Inflammatory macrophage treated with lipopolysaccharide for 4 hours (primary cell): ENCODE measurements at regions not wholly inside any gene's neighbourhood (a gene's known extent, or its start where the extent isn't known, plus 50 kb on each side); places are given as distances from the start of the nearest gene placed in this dataset.
"Not testable (repeated sequence)": the region's sequence is repeated elsewhere in the genome, so short reads cannot be mapped to it uniquely, and the experiment has no call there.

Experiments used
- DNase-seq: peaks from one replicate; pipeline ENCODE4 v3.0.0-alpha.2; 2020

DNA sequence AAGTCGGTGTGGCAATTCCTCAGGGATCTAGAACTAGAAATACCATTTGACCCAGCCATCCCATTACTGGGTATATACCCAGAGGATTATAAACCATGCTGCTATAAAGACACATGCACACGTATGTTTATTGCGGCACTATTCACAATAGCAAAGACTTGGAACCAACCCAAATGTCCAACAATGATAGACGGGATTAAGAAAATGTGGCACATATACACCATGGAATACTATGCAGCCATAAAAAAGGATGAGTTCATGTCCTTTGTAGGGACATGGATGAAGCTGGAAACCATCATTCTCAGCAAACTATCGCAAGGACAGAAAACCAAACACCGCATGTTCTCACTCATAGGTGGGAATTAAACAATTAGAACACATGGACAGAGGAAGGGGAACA lies 80.6 kb upstream of the ST3GAL5 start:
- DNase-seq: not testable (repeated sequence)

DNA sequence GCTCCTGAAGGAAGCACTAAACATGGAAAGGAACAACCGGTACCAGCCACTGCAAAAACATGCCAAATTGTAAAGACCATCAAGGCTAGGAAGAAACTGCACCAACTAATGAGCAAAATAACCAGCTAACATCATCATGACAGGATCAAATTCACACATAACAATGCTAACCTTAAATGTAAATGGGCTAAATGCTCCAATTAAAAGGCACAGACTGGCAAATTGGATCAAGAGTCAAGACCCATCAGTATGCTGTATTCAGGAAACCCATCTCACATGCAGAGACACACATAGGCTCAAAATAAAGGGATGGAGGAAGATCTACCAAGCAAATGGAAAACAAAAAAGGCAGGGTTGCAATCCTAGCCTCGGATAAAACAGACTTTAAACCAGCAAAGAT lies 77.0 kb upstream of the ST3GAL5 start:
- DNase-seq: not testable (repeated sequence)

DNA sequence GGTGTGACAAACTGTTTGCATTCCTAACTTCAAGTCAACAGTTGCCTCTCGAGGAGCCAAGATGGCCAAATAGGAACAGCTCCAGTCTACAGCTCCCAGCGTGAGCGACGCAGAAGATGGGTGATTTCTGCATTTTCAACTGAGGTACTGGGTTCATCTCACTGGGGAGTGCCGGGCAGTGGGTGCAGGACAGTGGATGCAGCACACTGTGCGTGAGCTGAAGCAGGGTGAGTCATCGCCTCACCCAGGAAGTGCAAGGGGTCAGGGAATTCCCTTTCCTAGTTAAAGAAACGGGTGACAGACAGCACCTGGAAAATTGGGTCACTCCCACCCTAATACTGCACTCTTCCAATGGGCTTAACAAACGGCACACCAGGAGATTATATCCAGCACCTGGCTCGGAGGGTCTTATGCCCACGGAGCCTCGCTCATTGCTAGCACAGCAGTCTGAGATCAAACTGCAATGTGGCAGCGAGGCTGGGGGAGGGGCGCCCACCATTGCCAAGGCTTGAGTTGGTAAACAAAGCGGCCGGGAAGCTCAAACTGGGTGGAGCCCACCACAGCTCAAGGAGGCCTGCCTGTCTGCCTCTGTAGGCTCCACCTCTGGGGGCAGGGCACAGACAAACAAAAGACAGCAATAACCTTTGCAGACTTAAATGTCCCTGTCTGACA lies 75.1 kb upstream of the ST3GAL5 start:
- peak; percentile 71 for DNase-seq

DNA sequence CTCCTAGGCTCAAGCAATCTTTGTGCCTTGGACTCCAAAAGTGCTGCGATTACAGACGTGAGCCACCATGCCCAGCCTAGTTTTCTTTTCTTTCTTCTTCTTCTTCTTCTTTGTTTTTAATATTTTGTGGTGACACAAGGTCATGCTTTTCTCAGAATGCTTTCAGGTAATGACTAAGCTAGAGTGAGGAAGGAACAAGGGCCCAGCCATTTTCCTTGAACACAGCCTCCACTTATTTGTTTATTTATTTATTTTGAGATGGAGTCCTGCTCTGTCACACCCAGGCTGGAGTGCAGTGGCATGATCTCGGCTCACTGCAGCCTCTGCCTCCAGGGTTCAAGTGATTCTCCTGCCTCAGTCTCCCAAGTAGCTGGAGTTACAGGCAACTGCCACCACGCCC lies 74.3 kb upstream of the ST3GAL5 start:
- DNase-seq: no peak

DNA sequence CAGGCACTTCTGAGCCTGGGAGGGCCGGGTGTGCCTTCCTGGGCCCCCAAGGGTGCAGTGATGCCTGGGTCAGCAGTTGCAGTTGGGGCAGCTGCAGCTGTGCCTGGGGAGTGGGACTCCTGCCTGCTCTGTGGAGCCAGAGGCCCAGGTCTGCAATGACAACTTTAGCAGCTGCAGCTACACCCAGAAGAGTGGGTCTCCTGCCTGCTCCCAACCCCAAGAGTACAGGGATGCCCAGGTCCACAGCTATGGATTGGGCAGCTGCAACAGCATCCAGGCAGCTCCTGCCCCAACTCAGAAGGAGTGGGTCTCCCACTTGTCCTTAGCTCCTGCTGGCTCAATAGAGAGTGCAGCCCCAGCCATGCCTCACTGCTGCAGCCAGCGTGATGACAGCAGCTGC lies 73.0 kb upstream of the ST3GAL5 start:
- DNase-seq: no peak

DNA sequence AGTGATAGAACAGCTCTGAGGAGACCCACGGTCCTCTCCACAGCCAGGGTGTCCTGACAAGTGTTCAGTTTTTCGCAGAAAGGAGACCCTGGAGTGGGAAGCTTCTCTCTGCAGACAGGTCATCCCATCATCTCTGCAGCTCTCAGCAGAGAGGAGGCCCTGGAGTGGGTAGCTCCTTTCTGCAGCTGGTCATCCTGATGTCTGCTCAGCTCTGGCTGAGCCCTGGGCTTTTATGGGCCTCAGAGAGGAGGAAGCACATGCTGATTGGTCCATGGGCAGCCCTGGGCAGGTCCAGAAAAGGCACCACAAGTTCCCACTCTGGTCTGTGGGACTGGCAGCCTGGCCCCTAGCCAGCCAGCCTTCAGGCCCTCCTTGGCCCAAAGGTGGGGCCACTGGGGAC lies 72.3 kb upstream of the ST3GAL5 start:
- DNase-seq: no peak

DNA sequence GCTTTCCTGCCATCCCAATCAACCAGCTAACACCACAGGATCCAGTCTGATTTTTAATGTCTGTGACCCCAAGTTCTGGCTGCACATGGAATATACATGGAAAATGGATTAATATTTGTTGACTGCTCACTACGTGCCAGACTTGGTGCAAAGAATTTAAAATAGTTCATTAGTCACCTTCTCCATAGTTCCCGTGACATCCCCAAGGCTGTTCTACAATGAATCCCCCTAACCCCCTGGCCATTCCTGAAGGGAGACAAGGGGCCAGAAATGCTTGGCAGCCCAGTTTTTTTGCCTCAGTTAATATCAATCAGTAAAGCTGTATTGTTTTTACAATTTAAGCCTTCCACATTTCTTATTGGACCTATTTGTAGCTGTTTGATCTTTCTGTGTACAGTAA lies 71.0 kb upstream of the ST3GAL5 start:
- no peak for DNase-seq

DNA sequence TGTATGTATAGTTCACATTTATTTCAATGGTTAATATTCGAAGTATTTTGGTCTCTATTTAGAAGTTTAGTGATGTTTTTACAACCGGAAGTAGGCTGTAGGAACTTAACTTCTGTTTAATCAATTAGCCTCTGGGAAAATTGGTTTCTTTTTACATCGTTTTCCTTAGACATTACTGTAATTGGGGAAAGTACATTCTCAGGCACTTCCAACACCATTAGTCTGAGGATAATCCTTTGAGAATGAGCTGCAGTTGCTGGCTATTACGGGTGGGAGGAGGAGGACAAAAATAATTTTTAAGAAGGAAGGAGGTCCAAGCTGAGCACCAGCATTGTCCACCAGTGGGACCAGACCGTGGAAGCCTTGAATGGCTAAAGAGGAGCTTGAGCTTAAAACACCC lies 70.4 kb upstream of the ST3GAL5 start:
- DNase-seq: no peak

DNA sequence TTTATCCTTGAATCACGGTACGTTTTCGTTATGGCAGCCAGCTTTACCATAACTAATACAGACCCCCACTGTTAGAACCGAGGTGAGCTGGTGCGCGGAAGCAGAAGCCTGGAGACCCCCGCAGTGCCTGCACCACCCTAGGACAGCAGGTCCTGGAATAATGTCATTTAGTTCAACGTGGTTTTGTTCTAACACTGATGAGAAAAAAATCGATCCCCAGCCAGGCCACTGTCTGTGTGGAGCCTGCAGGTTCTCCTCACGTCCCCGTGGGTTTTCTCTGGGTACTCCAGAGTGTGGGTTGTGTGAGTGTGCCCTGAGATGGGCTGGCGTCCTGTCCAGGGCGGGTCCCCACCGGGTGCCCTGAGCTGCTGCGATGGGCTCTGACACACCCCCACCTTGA lies 69.9 kb upstream of the ST3GAL5 start:
- no peak for DNase-seq

DNA sequence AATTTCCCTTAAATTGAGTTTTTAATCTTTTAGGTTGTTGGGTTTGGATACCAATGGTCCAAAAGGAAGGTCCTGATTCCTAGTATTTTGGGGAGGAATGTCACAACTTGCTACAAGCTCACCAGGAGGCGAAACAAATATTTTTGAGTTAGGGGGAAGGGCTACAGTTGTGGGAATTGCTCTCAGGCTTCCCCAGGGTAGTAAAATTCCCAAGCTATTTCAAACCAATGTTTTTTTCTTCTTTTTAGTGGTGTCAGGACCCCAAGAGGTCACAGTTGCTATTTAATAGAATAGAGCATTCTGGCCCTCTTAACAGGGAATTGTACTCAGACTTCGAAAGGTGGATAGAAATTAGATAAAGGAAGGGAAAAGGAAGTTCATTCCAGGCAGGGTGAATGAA lies 68.5 kb upstream of the ST3GAL5 start:
- DNase-seq: no peak

DNA sequence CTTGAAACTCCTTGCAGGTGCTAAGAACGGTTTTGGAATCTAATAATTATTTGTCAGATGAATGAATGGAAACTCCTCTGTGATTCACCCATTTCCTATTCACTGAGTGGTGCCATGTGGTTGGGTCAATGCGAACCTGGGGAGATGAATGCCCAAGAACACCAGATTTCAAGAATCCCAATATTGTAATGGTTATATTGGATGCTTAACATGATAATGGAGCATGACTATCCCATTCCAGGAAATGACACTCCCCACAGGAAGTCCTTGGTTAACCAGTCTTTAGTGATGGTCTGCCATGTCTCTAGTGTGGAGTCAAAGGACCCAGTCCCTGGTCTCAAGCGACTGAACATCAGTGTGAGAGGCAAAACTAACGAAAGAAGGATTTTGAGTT lies 67.9 kb upstream of the ST3GAL5 start:
- DNase-seq: no peak

DNA sequence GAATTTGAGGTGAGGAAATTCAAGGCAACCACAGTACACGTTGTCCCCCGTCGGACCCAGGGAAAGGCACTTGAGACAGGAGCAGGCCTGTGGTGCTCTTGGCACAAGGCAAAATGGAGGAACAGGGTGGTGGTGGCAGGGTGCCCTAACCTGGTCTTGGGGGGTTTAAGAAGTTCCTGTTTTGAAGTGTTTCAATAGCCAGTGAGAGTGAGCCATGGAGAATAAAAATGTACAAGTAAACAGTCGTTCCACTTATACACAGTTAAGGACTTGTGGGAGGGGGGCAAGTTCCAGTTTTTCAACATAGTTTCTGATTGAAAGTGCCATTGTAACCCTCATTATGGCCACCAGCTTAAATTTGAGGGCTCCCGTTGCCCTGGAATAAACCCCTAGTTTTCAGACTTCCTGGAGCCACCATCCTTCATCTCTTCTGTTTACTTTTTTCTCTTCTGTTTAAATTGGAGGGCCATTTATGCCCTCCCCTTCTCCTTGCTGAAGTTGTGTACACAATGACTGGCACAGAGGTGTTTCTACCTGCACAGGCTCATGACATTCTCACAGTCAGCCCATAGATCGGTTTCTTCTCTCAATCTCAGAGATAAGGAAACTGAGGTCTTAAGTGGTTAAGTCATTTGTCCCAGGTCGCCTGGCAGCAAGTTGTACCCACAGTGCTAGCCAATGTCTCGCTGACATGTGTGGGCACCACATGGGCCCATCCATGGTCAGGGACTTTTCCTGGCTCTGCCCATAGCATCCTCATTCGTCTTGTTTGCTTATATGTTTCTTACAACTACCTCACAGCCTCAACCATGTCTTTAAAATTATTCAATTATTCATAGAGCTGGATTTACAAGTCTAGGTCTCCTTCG lies 66.0 kb upstream of the ST3GAL5 start:
- no peak for DNase-seq

DNA sequence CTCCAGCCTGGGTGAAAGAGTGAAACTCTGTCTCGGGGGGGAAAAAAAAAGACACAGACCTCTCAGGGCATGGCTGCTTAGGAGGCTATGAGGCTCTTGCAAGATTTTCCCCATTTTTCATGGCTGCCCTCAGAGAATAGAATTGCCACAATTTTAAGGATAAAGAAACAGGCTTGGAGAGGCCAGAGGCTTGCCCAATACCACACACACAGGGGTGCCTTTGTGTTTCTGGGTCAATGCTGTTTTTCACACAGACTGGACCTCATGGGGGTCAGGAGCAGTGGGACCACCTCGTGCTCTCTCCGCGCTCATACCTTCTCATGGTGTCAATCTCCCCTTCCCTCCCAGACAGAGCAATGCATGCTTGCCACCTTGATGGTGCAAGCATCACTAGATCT lies 65.4 kb upstream of the ST3GAL5 start:
- no peak for DNase-seq

DNA sequence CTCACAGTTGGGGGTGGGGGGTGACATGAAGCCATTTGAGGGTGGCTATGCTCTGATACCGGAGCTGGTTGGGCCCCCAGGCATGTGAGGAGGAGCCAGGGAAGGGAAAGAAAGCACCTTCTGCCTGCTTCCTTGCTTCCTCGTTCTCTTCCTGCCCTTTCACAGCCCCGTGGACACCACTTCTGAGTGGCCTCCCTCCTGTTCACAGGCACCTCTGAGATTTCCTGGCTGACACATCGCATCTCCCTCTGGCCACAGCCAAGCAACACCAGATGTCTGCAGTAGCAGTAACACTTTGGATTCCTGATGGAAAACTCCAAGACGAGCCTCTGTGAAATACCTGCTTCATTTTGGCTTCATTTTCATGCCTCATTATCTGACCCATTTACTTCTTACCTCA lies 64.7 kb upstream of the ST3GAL5 start:
- no peak for DNase-seq

DNA sequence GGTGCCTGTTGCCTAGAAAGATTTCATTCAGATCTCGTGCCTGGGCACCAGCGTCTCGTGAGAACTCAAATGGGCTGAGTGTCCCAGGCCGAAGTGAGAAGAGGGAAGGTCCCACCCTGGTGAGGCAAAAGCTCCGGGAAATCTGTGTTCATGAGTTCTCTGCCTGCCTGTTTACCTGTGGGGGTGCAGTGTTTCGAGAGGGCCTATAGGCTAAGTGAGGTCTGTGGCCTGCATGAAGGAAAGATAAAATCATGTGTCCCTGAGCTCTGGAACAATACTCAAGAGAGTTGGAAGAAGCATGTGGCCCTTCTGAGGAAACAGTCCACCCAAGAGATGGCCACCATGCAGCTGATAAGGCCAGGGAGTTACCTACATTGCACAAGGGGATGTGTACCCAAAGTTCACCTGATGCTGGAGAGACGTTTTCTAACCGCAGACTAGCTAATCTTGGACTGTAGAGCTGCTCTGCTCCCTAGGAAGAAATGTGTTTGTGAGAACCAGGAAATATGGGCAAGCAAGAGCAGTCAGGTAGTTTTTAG lies 63.5 kb upstream of the ST3GAL5 start:
- no peak for DNase-seq

DNA sequence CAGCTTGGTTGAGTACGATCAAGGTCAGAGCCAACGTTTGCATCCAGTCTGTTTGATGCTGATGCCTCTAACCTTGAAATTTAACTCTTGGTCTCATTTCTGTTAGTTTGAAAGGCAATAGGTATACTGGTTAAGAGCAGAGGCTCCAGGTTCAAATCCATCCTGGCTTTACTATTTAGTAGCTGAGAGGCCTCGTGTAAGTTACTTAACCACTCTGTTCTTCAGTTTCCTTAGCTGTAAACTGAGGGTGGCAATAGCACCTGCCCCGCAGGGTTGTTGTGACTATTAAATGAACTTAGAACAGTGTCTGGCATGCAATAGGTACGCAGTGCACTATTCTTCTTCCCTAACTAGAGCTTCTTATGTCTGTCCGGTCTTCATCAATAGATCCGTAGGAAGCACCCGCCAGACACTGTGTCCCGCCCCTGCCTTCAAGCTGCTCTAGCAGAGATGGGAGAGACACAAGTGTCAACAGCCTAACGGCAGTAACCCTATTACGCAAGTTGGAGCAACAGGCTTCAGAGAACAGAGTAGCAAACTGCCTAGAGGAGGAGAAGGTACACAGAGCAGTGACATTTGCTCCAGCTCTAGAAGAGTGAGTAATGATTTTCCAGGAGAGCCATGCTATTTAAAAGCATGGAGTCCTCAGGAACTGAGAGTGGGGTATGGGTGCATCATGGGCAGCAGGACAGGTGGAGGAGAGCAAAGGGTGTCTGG lies 62.7 kb upstream of the ST3GAL5 start:
- DNase-seq: no peak

DNA sequence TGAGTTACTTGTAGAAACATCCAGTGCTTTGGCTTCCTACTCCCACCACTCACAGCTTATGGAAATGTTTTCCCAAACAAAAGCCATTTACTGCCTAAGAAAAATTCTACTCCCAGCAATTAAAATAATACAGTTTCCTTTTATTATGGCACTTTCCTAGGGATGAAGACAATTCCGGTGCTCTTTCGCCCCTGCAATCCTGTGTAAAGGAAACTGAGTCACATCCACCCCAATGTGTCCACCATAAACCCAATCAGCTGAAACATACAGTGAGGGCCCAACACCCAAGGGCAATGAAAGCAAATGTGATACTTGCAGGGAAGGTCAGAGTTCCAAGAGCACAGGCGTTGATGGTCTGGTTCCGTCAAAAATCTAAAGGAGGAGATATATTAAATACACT lies 62.0 kb upstream of the ST3GAL5 start:
- DNase-seq: no peak

DNA sequence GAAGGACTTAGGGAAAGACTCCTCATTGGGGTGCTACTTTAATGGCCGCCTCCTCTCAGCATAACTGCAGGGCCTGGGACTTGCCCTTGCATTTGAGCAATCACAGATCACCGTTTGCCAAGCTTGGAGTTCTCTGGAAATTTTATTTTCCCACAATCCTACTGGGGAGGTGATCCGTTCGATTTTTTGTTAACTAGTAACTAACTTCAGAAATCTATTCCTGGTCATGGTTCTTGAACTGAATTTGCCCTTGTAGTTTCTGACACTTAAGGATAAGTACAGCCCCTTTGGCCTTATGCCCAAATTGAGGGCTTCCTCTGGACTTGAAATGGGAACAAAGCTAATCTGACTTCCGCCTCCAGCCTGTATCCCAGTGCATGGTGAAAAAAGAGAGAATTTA lies 60.5 kb upstream of the ST3GAL5 start:
- DNase-seq: peak; percentile 31

DNA sequence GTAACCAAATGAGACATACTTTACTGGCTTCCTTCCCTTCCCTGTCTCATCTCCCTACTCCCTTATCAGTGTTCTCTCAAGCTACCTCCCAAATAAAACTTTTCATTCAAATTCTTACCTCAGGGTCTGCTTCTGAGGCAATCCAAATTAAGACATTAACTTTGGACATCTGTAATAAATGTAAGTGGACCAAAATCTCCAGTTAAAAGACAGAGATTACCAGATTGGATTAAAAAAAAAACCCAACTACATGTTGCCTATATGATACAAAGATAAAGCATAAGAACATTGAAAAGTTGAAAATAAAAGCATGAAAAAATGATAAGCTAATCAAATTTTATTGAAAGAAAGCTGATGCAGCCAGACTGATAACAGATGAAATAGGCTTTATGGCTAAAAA lies 58.8 kb upstream of the ST3GAL5 start:
- DNase-seq: no peak

DNA sequence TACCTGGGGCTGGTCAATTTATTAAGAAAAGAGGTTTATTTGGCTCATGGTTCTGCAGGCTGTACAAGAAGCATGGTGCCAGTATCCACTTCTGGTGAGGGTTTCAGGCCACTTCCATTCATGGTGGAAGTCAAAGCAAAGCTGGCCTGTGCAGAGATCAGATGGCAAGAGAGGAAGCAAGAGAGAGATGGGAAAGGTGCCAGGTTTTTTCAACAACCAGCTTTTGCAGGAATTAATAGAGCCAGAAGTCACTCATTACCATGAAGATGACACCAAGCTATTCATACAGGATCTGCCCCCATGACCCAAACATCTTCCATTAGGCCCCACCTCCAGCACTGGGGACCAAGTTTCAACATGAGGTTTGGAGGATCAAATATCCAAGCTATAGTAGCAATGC lies 56.8 kb upstream of the ST3GAL5 start:
- DNase-seq: no peak

DNA sequence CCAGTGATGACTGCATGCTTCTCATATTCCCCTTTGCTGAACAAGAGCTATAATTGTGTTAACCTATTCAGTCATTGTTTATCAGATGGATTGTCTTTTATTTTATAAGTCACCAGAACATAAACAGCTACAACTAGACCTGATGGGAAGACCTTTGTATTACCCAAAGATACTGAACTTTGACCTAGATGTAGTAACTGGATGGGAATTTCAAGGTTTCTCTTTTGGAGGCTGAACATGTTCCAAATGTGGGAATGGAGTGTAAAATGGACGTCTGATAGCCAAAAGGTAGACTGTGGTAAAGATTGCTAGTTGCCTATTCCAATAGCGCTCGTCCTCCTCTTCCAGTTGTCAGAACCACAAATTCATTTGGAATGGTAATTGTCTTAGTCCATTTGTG lies 56.4 kb upstream of the ST3GAL5 start:
- no peak for DNase-seq

DNA sequence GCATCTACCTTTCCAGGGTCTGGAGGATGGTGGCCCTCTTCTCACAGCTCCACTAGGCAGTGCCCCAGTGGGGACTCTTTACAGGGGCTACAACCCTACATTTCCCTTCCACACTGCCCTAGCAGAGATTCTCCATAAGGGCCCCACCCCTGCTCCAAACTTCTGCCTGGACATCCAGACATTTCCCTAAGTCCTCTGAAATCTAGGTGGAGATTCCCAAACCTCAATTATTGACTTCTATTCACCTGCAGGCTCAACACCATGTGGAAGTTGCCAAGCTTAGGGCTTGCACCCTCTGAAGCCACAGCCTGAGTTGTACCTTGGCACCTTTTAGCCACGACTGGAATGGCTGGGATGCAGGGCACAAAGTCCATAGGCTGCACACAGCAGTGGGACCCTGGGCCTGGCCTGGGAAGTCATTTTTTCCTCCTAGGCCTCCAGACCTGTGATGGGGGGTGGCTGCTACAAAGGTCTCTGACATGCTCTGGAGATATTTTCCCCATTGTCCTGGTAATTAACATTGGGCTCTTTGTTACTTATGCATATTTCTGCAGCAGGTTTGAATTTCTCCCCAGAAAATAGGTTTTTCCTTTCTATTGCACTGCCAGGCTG lies 53.7 kb upstream of the ST3GAL5 start:
- no peak for DNase-seq

DNA sequence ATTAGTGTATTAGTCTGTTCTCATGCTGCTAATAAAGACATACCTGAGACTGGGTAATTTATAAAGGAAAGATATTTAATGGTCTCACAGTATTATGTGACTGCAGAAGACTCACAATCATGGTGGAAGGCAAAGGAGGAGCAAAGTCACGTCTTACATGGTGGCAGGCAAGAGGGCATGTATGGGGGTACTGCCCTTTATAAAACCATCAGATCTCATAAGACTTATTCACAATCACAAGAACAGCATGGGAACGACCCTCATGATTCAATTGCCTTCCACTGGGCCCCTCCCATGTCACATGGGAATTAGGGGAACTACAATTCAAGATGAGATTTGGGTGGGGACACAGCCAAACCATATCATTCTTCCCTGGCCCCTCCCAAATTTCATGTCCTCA lies 52.7 kb upstream of the ST3GAL5 start:
- DNase-seq: not testable (repeated sequence)
